ENCODE measurements at regions not wholly inside any gene's neighbourhood (a gene's known extent, or its start where the extent isn't known, plus 50 kb on each side); places are given as distances from the start of the nearest gene placed in this dataset.

GRCh38 chr6:167550941-167551627 is 226.2 kb downstream of the TTLL2 start:
- Histone ChIP-seq H3K9me3 (replicated peaks; ENCODE audit: control insufficient read depth, insufficient read depth, low read depth, low read length) (no peaks in the 10 kb centered on the region), H3K36me3 (ENCODE audit: control insufficient read depth, insufficient read depth, low read length) (no peaks in the 10 kb centered on the region), H3K4me2 (ENCODE audit: insufficient read depth, low read length) (no peak overlapping the region), H3K4me3 (no peak overlapping the region), H3K9ac (ENCODE audit: insufficient read depth in 1 of 2, low read depth in 2 of 2, low read length in 2 of 2) (no peak overlapping the region; a peak in 1 of 4 replicates), H4K20me1 (replicated peaks; ENCODE audit: control insufficient read depth, insufficient read depth, low read length) (no peaks in the 10 kb centered on the region), H3K4me1 (replicated peaks in 1 of 2; ENCODE audit: control insufficient read depth in 2 of 2, insufficient read depth in 2 of 2, low read length in 2 of 2) (peaks cover 0 to 13% of the 10 kb centered on the region in 2 experiments; a peak in 2 of 5 replicates), H2AFZ (ENCODE audit: low read depth, low read length) (no peak overlapping the region), H3K79me2 (ENCODE audit: control insufficient read depth, insufficient read depth, low read length) (no peaks in the 10 kb centered on the region), H3K27me3 (ENCODE audit: control insufficient read depth in 2 of 2, insufficient read depth in 2 of 2, low read length in 2 of 2) (peaks cover 25 to 73% of the 10 kb centered on the region in 2 experiments), H3K9me1 (ENCODE audit: control insufficient read depth, insufficient read depth, low read length) (no peaks in the 10 kb centered on the region), H3K27ac (ENCODE audit: extremely low read depth, low read depth, low read length) (no peak overlapping the region)
- BruUV-seq (replicated peaks) = no TSS peak
- WGBS (ENCODE audit: insufficient coverage, low coverage, missing lambda C conversion rate) = under 1% methylated on average over 29 of the region's 29 CpGs
- no peak for FAIRE-seq
- no peak for DNase-seq (ENCODE audit: extremely low read depth in 1 of 4, low spot score in 3 of 4)
- in situ Hi-C loops (cut with MboI) = no loop called here
- ATAC-seq = peak; percentile 20; the same call in 1 of the 3 replicates
- CTCF ChIA-PET (ENCODE audit: low intra/inter-chr PET ratio) = no interaction called here
- POLR2A ChIA-PET = no interaction called here
- intact Hi-C loops (cut with micrococcal nuclease) = no loop called here
- TF ChIP-seq HEY1 (CRISPR knock-in tag; IDR thresholded peaks at IDR 0.05; ENCODE audit: borderline replicate concordance) (no peak), NBN (IDR thresholded peaks at IDR 0.05; ENCODE audit: low read depth) (no peak), ILK (tag; IDR thresholded peaks at IDR 0.05; ENCODE audit: borderline replicate concordance, low read depth) (no peak), ZNF140 (CRISPR knock-in tag; IDR thresholded peaks at IDR 0.05) (no peak), ZNF146 (CRISPR knock-in tag; IDR thresholded peaks at IDR 0.05; ENCODE audit: unreplicated experiment) (no peak), CHD7 (IDR thresholded peaks at IDR 0.05; ENCODE audit: low read depth, low read length) (no peak)
- TF ChIP-seq, protein P1, sequence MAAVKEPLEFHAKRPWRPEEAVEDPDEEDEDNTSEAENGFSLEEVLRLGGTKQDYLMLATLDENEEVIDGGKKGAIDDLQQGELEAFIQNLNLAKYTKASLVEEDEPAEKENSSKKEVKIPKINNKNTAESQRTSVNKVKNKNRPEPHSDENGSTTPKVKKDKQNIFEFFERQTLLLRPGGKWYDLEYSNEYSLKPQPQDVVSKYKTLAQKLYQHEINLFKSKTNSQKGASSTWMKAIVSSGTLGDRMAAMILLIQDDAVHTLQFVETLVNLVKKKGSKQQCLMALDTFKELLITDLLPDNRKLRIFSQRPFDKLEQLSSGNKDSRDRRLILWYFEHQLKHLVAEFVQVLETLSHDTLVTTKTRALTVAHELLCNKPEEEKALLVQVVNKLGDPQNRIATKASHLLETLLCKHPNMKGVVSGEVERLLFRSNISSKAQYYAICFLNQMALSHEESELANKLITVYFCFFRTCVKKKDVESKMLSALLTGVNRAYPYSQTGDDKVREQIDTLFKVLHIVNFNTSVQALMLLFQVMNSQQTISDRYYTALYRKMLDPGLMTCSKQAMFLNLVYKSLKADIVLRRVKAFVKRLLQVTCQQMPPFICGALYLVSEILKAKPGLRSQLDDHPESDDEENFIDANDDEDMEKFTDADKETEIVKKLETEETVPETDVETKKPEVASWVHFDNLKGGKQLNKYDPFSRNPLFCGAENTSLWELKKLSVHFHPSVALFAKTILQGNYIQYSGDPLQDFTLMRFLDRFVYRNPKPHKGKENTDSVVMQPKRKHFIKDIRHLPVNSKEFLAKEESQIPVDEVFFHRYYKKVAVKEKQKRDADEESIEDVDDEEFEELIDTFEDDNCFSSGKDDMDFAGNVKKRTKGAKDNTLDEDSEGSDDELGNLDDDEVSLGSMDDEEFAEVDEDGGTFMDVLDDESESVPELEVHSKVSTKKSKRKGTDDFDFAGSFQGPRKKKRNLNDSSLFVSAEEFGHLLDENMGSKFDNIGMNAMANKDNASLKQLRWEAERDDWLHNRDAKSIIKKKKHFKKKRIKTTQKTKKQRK (IDR thresholded peaks at IDR 0.05; ENCODE audit: borderline replicate concordance, low read depth, low read length) = no peak
